Upper lobe of left lung (tissue), 6 donors: ENCODE measurements at regions not wholly inside any gene's neighbourhood (a gene's known extent, or its start where the extent isn't known, plus 50 kb on each side); places are given as distances from the start of the nearest gene placed in this dataset.

Experiments
- ATAC-seq, 2 donors: fragments of 200-7000 bp; cut with Tn5 transposase; one replicate each; pipeline ENCODE4 v1.9.1; 2022; ENCODE audit warnings: mild to moderate bottlenecking in 2 of 2, moderate library complexity in 2 of 2; ENCODE audit not compliant: low FRiP score in 2 of 2
- DNase-seq, 2 donors: peaks; one replicate each; pipeline ENCODE4 v3.0.0-alpha.2; 2019 to 2020
- H3K27ac ChIP-seq, 4 donors: fragments of 200-600 bp; sonication (generic); one replicate each; pipeline ENCODE4 v1.5.1; 2016 to 2019
- H3K27me3 ChIP-seq, 4 donors: fragments of 200-600 bp; sonication (generic); one replicate each; pipeline ENCODE4 v1.5.1; 2017 to 2019
- H3K36me3 ChIP-seq, 4 donors: fragments of 200-600 bp; sonication (generic); one replicate each; pipeline ENCODE4 v1.5.1; 2016 to 2019
- H3K4me1 ChIP-seq, 4 donors: fragments of 200-600 bp; sonication (generic); one replicate each; pipeline ENCODE4 v1.5.1; 2018 to 2019
- H3K4me3 ChIP-seq, 4 donors: fragments of 200-600 bp; sonication (generic); one replicate each; pipeline ENCODE4 v1.5.1; 2017 to 2019; ENCODE audit warnings: mild to moderate bottlenecking in 2 of 4, moderate library complexity in 1 of 4
- H3K9me3 ChIP-seq, 4 donors: fragments of 200-600 bp; sonication (generic); one replicate each; pipeline ENCODE4 v1.5.1; 2018 to 2019
- CTCF ChIP-seq, 6 experiments: fragments of 450-650 bp in 4 of 6; fragments of 200-600 bp in 2 of 6; sonication (generic) in 2 of 6; IDR thresholded peaks; one replicate each; pipeline ENCODE4 v1.5.1; 2016 to 2019; ENCODE audit warnings: antibody characterized with exemption in 6 of 6
- EP300 ChIP-seq, 4 donors: sonication (generic); formaldehyde crosslinking; IDR thresholded peaks; one replicate each; pipeline ENCODE4 v1.5.1; 2017; ENCODE audit warnings: antibody characterized with exemption in 4 of 4, control low read depth in 2 of 4
- POLR2A ChIP-seq, 4 donors: fragments of 450-650 bp; IDR thresholded peaks; one replicate each; pipeline ENCODE4 v1.5.1; 2016 to 2017; ENCODE audit warnings: antibody characterized with exemption in 4 of 4, mild to moderate bottlenecking in 2 of 4
- POLR2AphosphoS5 ChIP-seq, 2 donors: sonication (generic); formaldehyde crosslinking; IDR thresholded peaks; one replicate each; pipeline ENCODE4 v1.5.1; 2017; ENCODE audit warnings: antibody characterized with exemption in 2 of 2
- WGBS, 2 donors: methylation state at CpG; one replicate each; pipeline ENCODE4 v1.1.5; 2017 to 2018; 5-methylcytosine and 5-hydroxymethylcytosine counted together
- donor health status: DM: no; HTN: no; CAD: no; lungs with moderate emphysema.
- donor health status: DM: no; HTN: yes; CAD: no; lungs with severe emphysema.

DNA sequence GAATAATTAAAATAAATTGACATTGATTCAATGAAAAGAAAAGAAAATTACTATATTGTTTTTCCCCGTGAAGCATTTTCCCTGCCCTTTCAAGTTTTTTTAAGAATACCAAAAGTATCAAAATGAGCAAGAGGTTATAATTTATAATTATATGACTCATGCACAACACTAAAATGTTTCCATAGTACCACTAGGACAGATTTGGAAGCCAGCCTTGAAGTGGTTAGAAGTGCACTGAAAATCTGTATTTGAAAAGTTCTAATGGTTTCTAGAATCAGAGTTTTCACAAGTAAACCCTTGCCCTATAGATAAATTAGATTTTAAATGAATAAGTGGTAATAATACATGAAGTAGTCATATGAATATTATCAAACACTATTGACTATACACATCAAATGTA, 140.9 kb downstream of the HNRNPD start:
- TF ChIP-seq EP300 (IDR thresholded peaks at IDR 0.05) (no peak), POLR2AphosphoS5 (IDR thresholded peaks at IDR 0.05) (no peak), CTCF (IDR thresholded peaks at IDR 0.05) (no peak), POLR2A (IDR thresholded peaks at IDR 0.05) (no peak)
- Histone ChIP-seq H3K4me3 (no peak overlapping the region), H3K27ac (no peak overlapping the region), H3K27me3 (no peaks in the 10 kb centered on the region), H3K9me3 (no peaks in the 10 kb centered on the region), H3K4me1 (no peaks in the 10 kb centered on the region), H3K36me3 (no peaks in the 10 kb centered on the region)
- 77 to 93% methylated on average over 1 of the region's 1 CpG for WGBS, 2 donors
- DNase-seq (no peak), ATAC-seq (no peak)

DNA sequence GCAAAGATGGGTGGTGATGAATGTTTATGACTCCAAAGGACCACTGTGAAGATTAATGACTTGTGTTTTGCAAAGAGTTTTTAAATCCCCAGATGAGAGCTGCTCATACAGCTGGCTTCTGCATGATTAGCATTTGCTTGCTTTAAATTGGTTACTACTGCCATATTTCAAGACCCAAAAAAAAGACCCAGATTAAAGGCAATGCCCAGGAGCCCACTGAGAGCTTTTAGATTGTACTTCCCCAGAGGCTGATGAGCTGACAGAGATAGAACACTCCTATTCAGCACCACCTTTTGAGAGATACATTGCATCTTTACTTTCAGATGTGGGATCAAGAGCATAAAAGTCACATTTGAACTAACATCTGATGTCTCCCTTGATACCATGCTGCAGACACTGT, 142.0 kb downstream of the HNRNPD start:
- TF ChIP-seq POLR2A (IDR thresholded peaks at IDR 0.05) (no peak), CTCF (IDR thresholded peaks at IDR 0.05) (no peak), EP300 (IDR thresholded peaks at IDR 0.05) (no peak), POLR2AphosphoS5 (IDR thresholded peaks at IDR 0.05) (no peak)
- no peak overlapping the region for H3K4me3 ChIP-seq
- H3K27ac ChIP-seq = no peak overlapping the region
- no peak for DNase-seq
- no peaks in the 10 kb centered on the region for H3K27me3 ChIP-seq
- H3K36me3 ChIP-seq = no peaks in the 10 kb centered on the region
- ATAC-seq = no peak
- H3K4me1 ChIP-seq = no peaks in the 10 kb centered on the region
- H3K9me3 ChIP-seq = no peaks in the 10 kb centered on the region

DNA sequence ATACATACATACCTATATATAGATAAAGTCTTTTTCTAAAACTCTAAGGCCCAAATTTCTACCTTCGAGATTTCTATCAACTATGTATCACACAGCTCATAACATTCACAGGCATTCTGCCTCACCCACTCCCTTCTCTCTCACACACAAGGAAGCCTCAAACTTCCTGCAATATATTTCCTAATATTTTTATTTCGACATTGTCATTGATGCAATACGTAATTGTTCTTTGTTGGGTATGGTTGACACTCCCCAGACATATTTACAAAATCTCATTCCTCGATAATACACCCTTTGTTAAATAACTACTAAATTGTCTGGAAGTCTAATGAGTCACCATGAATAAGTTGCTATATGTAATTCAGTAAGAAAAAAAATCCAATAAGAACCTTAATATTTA, 143.5 kb downstream of the HNRNPD start:
- Histone ChIP-seq H3K27me3 (no peaks in the 10 kb centered on the region), H3K27ac (no peak overlapping the region), H3K4me1 (no peaks in the 10 kb centered on the region), H3K4me3 (no peak overlapping the region), H3K36me3 (no peaks in the 10 kb centered on the region), H3K9me3 (no peaks in the 10 kb centered on the region)
- TF ChIP-seq CTCF (IDR thresholded peaks at IDR 0.05) (no peak), EP300 (IDR thresholded peaks at IDR 0.05) (no peak), POLR2A (IDR thresholded peaks at IDR 0.05) (no peak), POLR2AphosphoS5 (IDR thresholded peaks at IDR 0.05) (no peak)
- ATAC-seq (peak in 1 of 2 donors; percentile 67), DNase-seq (no peak)
- 49 to 53% methylated on average over 4 of the region's 4 CpGs for WGBS, 2 donors

GRCh38 chr4:82225030-82225429, 148.8 kb downstream of the HNRNPD start:
- TF ChIP-seq POLR2AphosphoS5 (IDR thresholded peaks at IDR 0.05) (no peak), CTCF (IDR thresholded peaks at IDR 0.05) (no peak), POLR2A (IDR thresholded peaks at IDR 0.05) (no peak), EP300 (IDR thresholded peaks at IDR 0.05) (no peak)
- DNase-seq (no peak), ATAC-seq (no peak)
- no peaks in the 10 kb centered on the region for H3K4me1 ChIP-seq
- WGBS, 2 donors = 72 to 83% methylated on average over 2 of the region's 2 CpGs
- H3K9me3 ChIP-seq = no peaks in the 10 kb centered on the region
- no peak overlapping the region for H3K4me3 ChIP-seq
- no peak overlapping the region for H3K27ac ChIP-seq
- H3K27me3 ChIP-seq = no peaks in the 10 kb centered on the region
- H3K36me3 ChIP-seq = no peaks in the 10 kb centered on the region

DNA sequence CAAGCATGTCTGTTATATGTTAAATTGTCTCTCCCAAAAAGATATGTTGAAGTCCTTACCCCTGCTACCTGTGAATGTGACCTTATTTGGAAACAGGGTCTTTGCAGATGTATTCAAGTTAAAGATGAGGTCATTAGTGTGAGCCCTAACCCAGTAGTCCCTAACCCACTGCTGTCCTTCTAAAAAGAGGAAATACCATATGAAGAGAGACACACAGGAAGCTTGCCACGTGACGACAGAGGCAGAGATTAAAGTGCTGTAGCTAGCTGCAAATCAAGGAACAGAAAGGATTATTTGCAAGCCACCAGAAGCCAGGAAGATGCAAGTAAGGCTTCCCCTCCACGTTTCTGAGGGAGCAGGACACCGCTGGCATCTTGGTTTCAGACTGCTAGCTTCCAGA, 150.1 kb downstream of the HNRNPD start:
- no peak overlapping the region for H3K4me3 ChIP-seq
- H3K4me1 ChIP-seq = no peaks in the 10 kb centered on the region
- peak; percentile 61 to 83 for ATAC-seq
- H3K36me3 ChIP-seq = no peaks in the 10 kb centered on the region
- no peaks in the 10 kb centered on the region for H3K27me3 ChIP-seq
- H3K9me3 ChIP-seq = no peaks in the 10 kb centered on the region
- no peak overlapping the region for H3K27ac ChIP-seq
- 20 to 26% methylated on average over 4 of the region's 4 CpGs for WGBS, 2 donors
- no peak for TF ChIP-seq EP300 (IDR thresholded peaks at IDR 0.05)
- no peak for TF ChIP-seq POLR2A (IDR thresholded peaks at IDR 0.05)
- TF ChIP-seq POLR2AphosphoS5 (IDR thresholded peaks at IDR 0.05) = no peak
- TF ChIP-seq CTCF (IDR thresholded peaks at IDR 0.05) = no peak
- peak in 1 of 2 donors; percentile 80 for DNase-seq
